GM19351 (cell line): ENCODE measurements at regions not wholly inside any gene's neighbourhood (a gene's known extent, or its start where the extent isn't known, plus 50 kb on each side); places are given as distances from the start of the nearest gene placed in this dataset.
A peak's percentile ranks its signal among the peaks of the same experiment; 100 is the strongest.
"Not testable (repeated sequence)": the region's sequence is repeated elsewhere in the genome, so short reads cannot be mapped to it uniquely, and the experiment has no call there.

Source experiments
- ATAC-seq: cut with Tn5 transposase; IDR thresholded peaks from one replicate; pipeline ENCODE4 v1.9.1; 2021; ENCODE audit warnings: mild to moderate bottlenecking, moderate library complexity; ENCODE audit not compliant: unreplicated experiment

- ATAC-seq = not testable (repeated sequence)
Observed at GRCh38 chr1:157330177-157330576, 192.0 kb upstream of the ETV3 start.

- ATAC-seq = not testable (repeated sequence)
Observed at GRCh38 chr1:157328120-157328519, 189.9 kb upstream of the ETV3 start.

DNA sequence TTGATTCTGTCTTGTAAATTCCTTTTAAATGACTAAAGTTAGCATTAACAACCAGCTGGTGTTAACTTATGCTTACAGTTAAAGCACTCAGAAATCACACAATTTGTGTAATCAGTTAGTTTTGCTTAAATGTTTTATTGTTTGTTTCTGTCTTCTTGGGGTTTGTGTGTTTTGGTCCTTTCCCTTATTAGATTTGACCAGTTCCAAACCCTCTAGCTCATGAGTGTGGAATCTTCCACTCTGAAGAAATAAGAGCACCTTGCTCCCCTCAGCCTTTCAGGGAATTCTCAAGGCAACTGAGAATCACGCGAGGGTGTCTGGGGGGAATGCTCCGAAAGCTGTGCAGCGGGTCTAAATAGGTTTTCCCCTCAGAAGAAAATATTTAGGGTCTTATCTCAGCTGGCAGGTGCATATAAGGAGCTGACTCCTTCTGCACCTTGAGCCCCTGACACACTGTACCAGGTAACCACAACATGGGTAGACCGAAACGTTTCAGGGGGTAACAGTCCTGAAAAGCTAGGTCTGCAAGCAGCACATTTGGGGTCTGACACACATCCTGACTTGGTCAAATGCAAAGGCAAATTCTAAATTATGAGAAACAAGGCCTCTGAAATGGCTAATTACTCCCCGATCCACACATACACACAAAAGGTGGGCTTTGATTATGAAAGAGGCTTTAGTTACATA is 188.1 kb upstream of the ETV3 start:
- ATAC-seq = no peak

DNA sequence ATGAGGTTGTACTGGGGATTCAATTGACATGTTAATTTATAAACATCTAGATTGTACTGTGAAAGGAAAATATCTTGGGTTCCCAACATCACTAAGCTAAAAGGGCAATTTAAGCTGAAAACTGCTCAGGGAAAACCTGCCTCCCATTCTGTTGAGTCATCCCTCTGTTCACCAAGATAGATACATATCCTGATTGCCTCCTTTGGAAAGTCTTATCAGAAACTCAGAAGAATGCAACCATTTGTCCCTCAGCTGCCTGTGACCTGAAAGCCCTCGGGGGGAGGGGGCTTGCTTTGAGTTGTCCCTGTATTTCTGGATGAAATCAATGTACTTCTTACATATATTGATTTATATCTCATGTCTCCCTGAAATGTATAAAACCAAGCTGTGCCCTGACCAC is 187.0 kb upstream of the ETV3 start:
- no peak for ATAC-seq

DNA sequence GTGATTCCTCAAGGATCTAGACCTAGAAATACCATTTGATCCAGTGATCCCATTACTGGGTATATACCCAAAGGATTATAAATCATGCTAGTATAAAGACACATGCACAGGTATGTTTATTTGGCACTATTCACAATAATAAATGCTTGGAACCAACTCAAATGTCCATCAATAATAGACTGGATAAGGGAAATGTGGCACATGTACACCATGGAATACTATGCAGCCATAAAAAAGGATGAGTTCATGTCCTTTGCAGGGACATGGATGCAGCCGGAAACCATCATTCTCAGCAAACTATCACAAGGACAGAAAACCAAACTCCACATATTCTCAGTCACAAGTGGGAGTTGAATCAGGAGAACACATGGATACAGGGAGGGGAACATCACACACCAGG is 183.8 kb upstream of the ETV3 start:
- ATAC-seq = not testable (repeated sequence)

GRCh38 chr1:157319567-157319966 is 181.4 kb upstream of the ETV3 start:
- ATAC-seq = no peak

- not testable (repeated sequence) for ATAC-seq
Observed at GRCh38 chr1:157317229-157317628, 179.0 kb upstream of the ETV3 start.

DNA sequence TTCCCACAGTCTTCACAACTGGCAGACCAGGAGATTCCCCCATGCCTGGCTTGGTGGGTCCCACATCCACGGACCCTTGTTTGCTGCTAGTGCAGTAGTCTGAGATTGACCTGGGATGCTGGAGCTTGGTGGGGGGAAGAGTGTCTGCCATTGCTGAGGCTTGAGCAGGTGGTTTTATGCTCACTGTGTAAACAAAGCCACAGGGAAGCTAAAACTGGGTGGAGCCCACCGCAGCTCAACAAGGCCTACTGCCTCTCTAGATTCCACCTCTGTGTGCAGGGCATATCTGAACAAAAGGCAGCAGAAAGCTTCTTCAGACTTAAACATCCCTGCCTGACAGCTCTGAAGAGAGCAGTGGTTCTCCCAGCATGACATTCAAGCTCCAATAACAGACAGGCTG is 177.3 kb upstream of the ETV3 start:
- ATAC-seq = no peak

- ATAC-seq = no peak
Observed at GRCh38 chr1:157314408-157314807, 176.2 kb upstream of the ETV3 start.

DNA sequence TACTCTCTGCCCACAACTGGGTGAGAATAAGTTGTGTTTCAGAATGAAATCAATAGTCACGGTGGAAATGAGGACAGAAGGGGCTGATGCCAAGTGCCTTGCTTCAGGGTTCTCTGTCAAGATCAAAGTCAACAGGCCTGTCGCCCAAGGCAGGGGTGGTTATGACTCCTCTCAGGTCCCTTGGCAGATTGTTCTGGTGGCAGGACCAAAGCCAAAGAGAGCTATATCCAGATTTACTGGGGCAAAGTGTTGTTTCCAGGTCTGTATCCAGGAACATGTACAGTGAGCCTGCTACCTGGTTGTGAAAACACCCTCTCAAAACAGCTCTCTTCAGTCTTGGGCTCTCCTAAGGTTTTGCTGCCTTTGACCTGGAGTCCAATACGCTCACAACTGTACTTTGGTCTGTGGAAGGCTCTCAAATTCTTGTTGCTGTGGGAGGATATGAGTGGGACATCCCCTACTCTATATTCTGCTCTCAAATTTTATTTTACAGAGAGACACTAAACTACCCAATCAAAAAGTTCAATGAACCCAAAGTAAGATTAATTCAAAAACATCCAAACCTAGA is 175.1 kb upstream of the ETV3 start:
- no peak for ATAC-seq

- ATAC-seq = no peak
Observed at GRCh38 chr1:157312082-157312812, 174.1 kb upstream of the ETV3 start.

DNA sequence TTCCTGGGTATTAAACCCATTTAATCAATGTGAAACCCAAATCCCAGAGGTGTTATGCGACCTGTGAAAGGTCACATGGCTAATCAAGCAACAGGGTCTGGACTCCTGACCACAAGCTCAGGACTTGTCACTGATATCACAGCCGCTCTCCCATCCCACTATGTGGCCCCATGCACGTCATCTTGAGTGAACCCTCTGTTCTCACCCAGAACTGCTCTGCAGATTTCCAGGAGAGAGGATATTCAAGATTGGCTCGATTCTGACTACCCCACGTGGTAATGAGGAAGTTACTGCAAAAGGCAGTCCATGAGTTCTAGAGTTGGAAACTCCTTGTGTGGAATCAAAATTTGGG is 173.5 kb upstream of the ETV3 start:
- ATAC-seq = no peak

DNA sequence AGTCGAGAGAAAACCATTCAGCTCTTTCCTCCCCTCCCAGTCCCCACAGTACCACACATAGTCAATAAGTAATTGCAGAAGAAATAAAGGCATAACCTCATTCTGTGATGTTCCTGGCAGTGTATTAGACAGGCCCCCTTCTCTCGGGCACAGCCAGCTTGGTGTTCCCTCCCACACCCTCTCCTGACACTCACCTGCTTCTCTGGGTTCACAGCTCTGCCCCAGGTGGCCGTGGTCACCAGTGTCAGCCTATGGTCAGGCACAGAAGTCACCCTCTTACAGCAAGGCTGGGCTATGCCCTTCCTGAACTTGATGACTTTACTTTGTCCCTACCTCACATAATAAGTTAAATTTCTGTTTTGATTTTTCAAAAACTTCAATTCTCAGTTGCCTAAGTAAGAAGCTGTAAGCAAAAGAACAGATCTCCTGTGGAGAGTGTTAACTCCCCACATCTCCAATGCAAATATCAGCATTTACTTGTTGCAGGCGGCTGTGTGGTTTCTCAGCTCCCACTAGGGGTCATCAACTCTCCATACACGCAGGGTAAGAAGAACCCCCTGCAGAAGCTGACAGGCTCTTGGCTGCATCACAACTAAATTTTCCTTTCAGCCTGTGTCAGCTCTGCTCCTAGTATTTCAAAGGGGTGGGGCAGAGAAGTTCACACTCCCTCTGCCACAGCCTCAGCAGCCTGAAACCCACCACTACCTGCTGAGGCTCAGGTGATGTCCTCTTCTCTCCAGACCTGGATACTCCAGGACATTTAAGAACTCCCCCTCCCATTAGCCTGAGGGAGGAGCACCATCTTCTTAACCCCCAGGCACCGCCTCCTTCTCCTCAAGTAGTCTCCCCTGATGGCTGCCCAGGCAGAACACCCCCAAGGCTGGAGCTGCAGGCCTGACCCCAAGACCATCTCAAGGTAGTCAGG is 172.9 kb upstream of the ETV3 start:
- not testable (repeated sequence) for ATAC-seq

DNA sequence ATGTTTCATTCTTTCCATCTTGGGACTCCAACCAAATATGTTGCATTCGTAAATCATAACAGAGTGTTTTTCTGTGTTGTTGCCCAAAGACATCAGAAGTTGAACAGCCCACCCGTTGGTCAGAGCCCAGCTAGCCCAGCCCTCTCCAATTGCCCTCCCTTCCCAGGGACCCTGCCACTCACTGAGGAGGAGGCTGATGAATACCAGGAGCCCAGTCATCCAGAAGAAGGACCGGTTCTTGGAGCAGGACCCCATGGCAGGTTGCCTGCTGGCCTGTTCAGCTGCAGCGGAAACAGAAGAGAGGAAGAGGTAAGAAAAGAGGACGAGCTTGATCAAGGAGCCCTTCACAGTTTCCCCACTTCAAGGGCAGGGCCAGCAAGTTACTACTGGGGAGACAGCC is 172.2 kb upstream of the ETV3 start:
- ATAC-seq = no peak

DNA sequence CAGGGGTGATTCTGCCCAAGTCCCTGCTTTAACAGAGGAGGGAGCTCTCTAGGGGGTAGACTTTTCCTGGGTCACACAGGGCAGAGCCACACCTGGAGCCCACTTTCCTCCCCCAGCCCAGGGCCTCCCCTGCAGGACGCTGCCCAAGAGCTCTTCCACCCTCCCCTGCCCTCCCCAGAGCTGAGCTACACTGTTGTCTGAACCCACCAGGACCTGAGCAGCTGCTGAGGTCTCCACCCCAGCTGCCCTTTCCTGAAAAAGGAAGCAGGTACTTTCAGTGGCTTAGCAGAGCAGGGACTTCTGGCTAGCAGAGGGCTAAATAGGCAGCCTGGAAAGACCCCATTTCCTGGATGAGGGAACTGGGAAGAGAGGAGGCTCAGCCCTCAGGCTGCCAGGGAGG is 169.3 kb upstream of the ETV3 start:
- ATAC-seq = peak; percentile 59

GRCh38 chr1:157306896-157307295 is 168.7 kb upstream of the ETV3 start:
- ATAC-seq = no peak

DNA sequence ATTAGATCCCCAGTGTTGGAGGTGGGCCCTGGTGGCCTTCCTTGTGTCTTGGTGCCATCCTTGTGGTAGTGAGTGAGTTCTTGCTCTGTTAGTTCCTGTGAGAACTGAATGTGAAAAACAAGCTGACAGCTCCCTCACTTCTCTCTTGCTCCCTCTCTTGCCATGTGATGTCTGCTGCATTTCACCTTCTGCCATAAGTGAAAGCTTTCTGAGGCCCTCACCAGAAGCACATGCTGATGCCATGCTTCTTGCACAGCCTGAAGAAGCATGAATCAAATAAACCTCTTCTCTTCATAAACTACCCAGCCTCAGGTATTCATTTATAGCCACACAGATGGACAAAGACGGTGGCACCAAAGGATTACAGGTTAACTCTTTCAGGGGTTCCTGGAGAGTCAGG is 166.1 kb upstream of the ETV3 start:
- ATAC-seq = no peak

GRCh38 chr1:157302724-157303123 is 164.5 kb upstream of the ETV3 start:
- ATAC-seq = no peak

GRCh38 chr1:157302199-157302497 is 164.0 kb upstream of the ETV3 start:
- no peak for ATAC-seq

GRCh38 chr1:157301477-157302198 is 163.4 kb upstream of the ETV3 start:
- no peak for ATAC-seq
